A673 (cell line): ENCODE measurements at regions not wholly inside any gene's neighbourhood (a gene's known extent, or its start where the extent isn't known, plus 50 kb on each side); places are given as distances from the start of the nearest gene placed in this dataset.

ENCODE experiments used
- CTCF ChIP-seq: fragments of 300-800, 200-600 bp; sonication (generic); conservative IDR thresholded peaks from 2 replicates; pipeline ENCODE4 v1.5.1; 2017; ENCODE audit warnings: low read depth, mild to moderate bottlenecking, antibody characterized with exemption, low read length, moderate library complexity, mixed read lengths
- EZH2 ChIP-seq: fragments of 200-600 bp; sonication (generic); IDR thresholded peaks from 2 replicates; pipeline ENCODE4 v1.6.1; 2017; ENCODE audit warnings: borderline replicate concordance, low read depth, mild to moderate bottlenecking, mixed read lengths, antibody characterized with exemption, low read length; ENCODE audit not compliant: poor library complexity, severe bottlenecking

- TF ChIP-seq EZH2: no peak
- no peak for TF ChIP-seq CTCF
Measured at GRCh38 chr12:102673606-102674005, 193.2 kb upstream of the IGF1 start.
